Transverse colon (tissue), 4 donors: ENCODE measurements at regions not wholly inside any gene's neighbourhood (a gene's known extent, or its start where the extent isn't known, plus 50 kb on each side); places are given as distances from the start of the nearest gene placed in this dataset.

Experiments used
- DNase-seq: peaks from one replicate; pipeline ENCODE4 v3.0.0-alpha.2; 2019
- H3K27ac ChIP-seq, 4 donors: fragments of 200-600 bp; sonication (generic); 2 replicates each; pipeline ENCODE4 v1.5.1; 2016 to 2018; ENCODE audit warnings: inconsistent platforms in 4 of 4
- H3K27me3 ChIP-seq: fragments of 200-600 bp; sonication (generic); 2 replicates; pipeline ENCODE4 v1.5.1; 2017; ENCODE audit warnings: inconsistent platforms
- H3K36me3 ChIP-seq, 4 donors: fragments of 200-600 bp; sonication (generic); 2 replicates each; pipeline ENCODE4 v1.5.1; 2017 to 2019; ENCODE audit warnings: inconsistent platforms in 4 of 4
- H3K4me1 ChIP-seq, 4 donors: fragments of 200-600 bp; sonication (generic); 2 replicates each; pipeline ENCODE4 v1.5.1; 2017 to 2020; ENCODE audit warnings: inconsistent platforms in 4 of 4
- H3K4me3 ChIP-seq, 4 donors: fragments of 200-600 bp; sonication (generic); 1 replicate in 1 of 4; 2 replicates in 3 of 4; pipeline versions ENCODE4 v1.5.1 to v1.6.1; 2017 to 2019; ENCODE audit warnings: inconsistent platforms in 4 of 4
- H3K9me3 ChIP-seq, 2 donors: fragments of 200-600 bp; sonication (generic); 2 replicates each; pipeline ENCODE4 v1.5.1; 2017 to 2019; ENCODE audit warnings: inconsistent platforms in 2 of 2
- CTCF ChIP-seq, 5 experiments: fragments of 200-600 bp in 3 of 5; fragments of 450-650 bp in 2 of 5; sonication (generic) in 3 of 5; IDR thresholded peaks; 1 replicate in 2 of 5; 2 replicates in 3 of 5; pipeline ENCODE4 v1.5.1; 2016 to 2017; ENCODE audit warnings: antibody characterized with exemption in 5 of 5, inconsistent platforms in 3 of 5, mild to moderate bottlenecking in 2 of 5, moderate library complexity in 1 of 5
- EP300 ChIP-seq: sonication (generic); formaldehyde crosslinking; IDR thresholded peaks from one replicate; pipeline ENCODE4 v1.6.1; 2017; ENCODE audit warnings: antibody characterized with exemption, low read depth
- POLR2A ChIP-seq: fragments of 450-650 bp; IDR thresholded peaks from one replicate; pipeline ENCODE4 v1.6.1; 2016; ENCODE audit warnings: antibody characterized with exemption, mild to moderate bottlenecking, moderate library complexity
- POLR2AphosphoS5 ChIP-seq, 3 donors: sonication (generic); formaldehyde crosslinking; IDR thresholded peaks; one replicate each; pipeline ENCODE4 v1.6.1; 2016; ENCODE audit warnings: antibody characterized with exemption in 3 of 3
- WGBS, 2 donors: methylation state at CpG; one replicate each; pipeline ENCODE4 v1.1.5; 2018; ENCODE audit warnings: low coverage in 1 of 2; 5-methylcytosine and 5-hydroxymethylcytosine counted together
- in situ Hi-C, 4 donors: fragments of 200-750 bp; cut with MboI; loops; one replicate each; pipeline versions ENCODE4 v1.15.0 to v1.15.1; 2017; ENCODE audit warnings: low sequenced_read_pairs in 3 of 4, low pct_ligation_motif_present in 1 of 4, low pct_unique_long_range_greater_than_20kb in 1 of 4
- intact Hi-C: fragments of 100-400 bp; cut with DNase I; formaldehyde crosslinking; loops from one replicate; pipeline ENCODE4 v1.15.1; 2023; ENCODE audit warnings: low total_unique reads

GRCh38 chr12:97616946-97617345, 154.3 kb downstream of the RMST start:
- TF ChIP-seq EP300, result no peak
- no peak for TF ChIP-seq POLR2A
- no peak for TF ChIP-seq CTCF (IDR thresholded peaks at IDR 0.05)
- TF ChIP-seq POLR2AphosphoS5 (IDR thresholded peaks at IDR 0.05), result no peak
- intact Hi-C loops, result no loop called here
- WGBS, 2 donors, result 83 to 91% methylated on average over 1 to 4 of the region's 4 CpGs
- DNase-seq, result no peak
- no peaks in the 10 kb centered on the region for H3K4me1 ChIP-seq
- no peaks in the 10 kb centered on the region for H3K9me3 ChIP-seq
- in situ Hi-C loops, result no loop called here
- no peaks in the 10 kb centered on the region for H3K36me3 ChIP-seq
- H3K27me3 ChIP-seq, result no peaks in the 10 kb centered on the region
- no peak overlapping the region for H3K4me3 ChIP-seq
- H3K27ac ChIP-seq, result no peak overlapping the region

GRCh38 chr12:97628962-97629361, 166.4 kb downstream of the RMST start:
- no peak for DNase-seq
- H3K27me3 ChIP-seq, result no peaks in the 10 kb centered on the region
- H3K4me1 ChIP-seq, result no peaks in the 10 kb centered on the region
- intact Hi-C loops, result no loop called here
- no peak overlapping the region for H3K4me3 ChIP-seq
- no peak overlapping the region for H3K27ac ChIP-seq
- no peaks in the 10 kb centered on the region for H3K9me3 ChIP-seq
- H3K36me3 ChIP-seq, result no peaks in the 10 kb centered on the region
- in situ Hi-C loops, result no loop called here
- TF ChIP-seq CTCF (IDR thresholded peaks at IDR 0.05) (no peak), POLR2A (no peak), EP300 (no peak), POLR2AphosphoS5 (IDR thresholded peaks at IDR 0.05) (no peak)

GRCh38 chr12:97629382-97629781, 166.8 kb downstream of the RMST start:
- no peak for DNase-seq
- in situ Hi-C loops, result no loop called here
- H3K27me3 ChIP-seq, result no peaks in the 10 kb centered on the region
- no peak overlapping the region for H3K4me3 ChIP-seq
- no peaks in the 10 kb centered on the region for H3K36me3 ChIP-seq
- H3K4me1 ChIP-seq, result no peaks in the 10 kb centered on the region
- intact Hi-C loops, result no loop called here
- H3K27ac ChIP-seq, result no peak overlapping the region
- H3K9me3 ChIP-seq, result no peaks in the 10 kb centered on the region
- no peak for TF ChIP-seq EP300
- TF ChIP-seq POLR2A, result no peak
- no peak for TF ChIP-seq POLR2AphosphoS5 (IDR thresholded peaks at IDR 0.05)
- no peak for TF ChIP-seq CTCF (IDR thresholded peaks at IDR 0.05)

GRCh38 chr12:97630356-97630755, 167.8 kb downstream of the RMST start:
- TF ChIP-seq EP300 (no peak), POLR2A (no peak), POLR2AphosphoS5 (IDR thresholded peaks at IDR 0.05) (no peak), CTCF (IDR thresholded peaks at IDR 0.05) (no peak)
- Histone ChIP-seq H3K27ac (no peak overlapping the region), H3K36me3 (no peaks in the 10 kb centered on the region), H3K4me3 (no peak overlapping the region), H3K27me3 (no peaks in the 10 kb centered on the region), H3K9me3 (no peaks in the 10 kb centered on the region), H3K4me1 (no peaks in the 10 kb centered on the region)
- in situ Hi-C loops, result no loop called here
- intact Hi-C loops, result no loop called here
- WGBS, 2 donors, result 89 to 100% methylated on average over 2 of the region's 2 CpGs
- no peak for DNase-seq
